SK-N-SH (cell line): ENCODE measurements at regions not wholly inside any gene's neighbourhood (a gene's known extent, or its start where the extent isn't known, plus 50 kb on each side); places are given as distances from the start of the nearest gene placed in this dataset.

Experiments
- CTCF ChIA-PET: fragments of 300-600, 350-600 bp; formaldehyde crosslinking; extraction: SDS; loops from one replicate; lab custom pipeline; 2021; lab: Yijun Ruan, JAX
- POLR2A ChIA-PET: fragments of 350-600 bp; sonication (Branson Sonifier 250); formaldehyde crosslinking; extraction: SDS; loops from one replicate; lab custom pipeline; 2020; ENCODE audit warnings: antibody characterized with exemption, inconsistent platforms; lab: Yijun Ruan, JAX
- DNase-seq: peaks from one replicate; pipeline ENCODE4 v3.0.0; 2012
- H2AFZ ChIP-seq: fragments of 200-600 bp; sonication (generic); 2 replicates; pipeline ENCODE4 v1.8.1; 2016; ENCODE audit warnings: antibody characterized with exemption, mild to moderate bottlenecking, low read depth
- H3F3A ChIP-seq: fragments of 200-600 bp; sonication (generic); replicated peaks from 2 replicates; pipeline ENCODE3; 2016; ENCODE audit warnings: antibody characterized with exemption, mild to moderate bottlenecking; ENCODE audit not compliant: insufficient read depth
- H3K27ac ChIP-seq, 2 experiments: fragments of 200-500 bp in 1 of 2; fragments of 200-600 bp in 1 of 2; sonication (Bioruptor generic) in 1 of 2; sonication (generic), shearing (Covaris generic) in 1 of 2; 2 replicates each; pipeline versions ENCODE4 v1.5.1 to v1.6.1; 2014 to 2016; ENCODE audit warnings: low read depth in 2 of 2, inconsistent platforms in 1 of 2, low read length in 1 of 2, mild to moderate bottlenecking in 1 of 2, mixed read lengths in 1 of 2
- H3K27me3 ChIP-seq: fragments of 200-600 bp; sonication (generic), shearing (Covaris generic); 2 replicates; pipeline ENCODE4 v1.6.1; 2016; ENCODE audit warnings: mixed run types; ENCODE audit not compliant: insufficient read depth
- H3K36me3 ChIP-seq, 2 experiments: fragments of 200-500 bp in 1 of 2; fragments of 200-600 bp in 1 of 2; sonication (Bioruptor generic) in 1 of 2; sonication (generic) in 1 of 2; replicated peaks in 1 of 2; 2 replicates each; pipeline versions ENCODE3 to v1.5.1; 2014 to 2016; ENCODE audit warnings: low read length in 1 of 2, mild to moderate bottlenecking in 1 of 2; ENCODE audit not compliant: insufficient read depth in 2 of 2, control insufficient read depth in 1 of 2
- H3K4me1 ChIP-seq, 2 experiments: fragments of 200-500 bp in 1 of 2; fragments of 200-600 bp in 1 of 2; sonication (Bioruptor generic) in 1 of 2; sonication (generic), shearing (Covaris generic) in 1 of 2; 2 replicates each; pipeline versions ENCODE4 v1.5.1 to v1.6.1; 2014 to 2016; ENCODE audit warnings: low read depth in 1 of 2, low read length in 1 of 2, mixed run types in 1 of 2; ENCODE audit not compliant: insufficient read depth in 2 of 2, control insufficient read depth in 1 of 2
- H3K4me2 ChIP-seq: fragments of 200-600 bp; sonication (generic), shearing (Covaris generic); 2 replicates; pipeline ENCODE4 v1.6.1; 2017; ENCODE audit warnings: mixed run types
- H3K4me3 ChIP-seq, 2 experiments: fragments of 200-500 bp in 1 of 2; fragments of 200-600 bp in 1 of 2; sonication (Bioruptor generic) in 1 of 2; sonication (generic), shearing (Covaris generic) in 1 of 2; 2 replicates each; pipeline versions ENCODE4 v1.5.1 to v1.8.1; 2014 to 2016; ENCODE audit warnings: low read depth in 2 of 2, inconsistent platforms in 1 of 2, low read length in 1 of 2, mild to moderate bottlenecking in 1 of 2, mixed read lengths in 1 of 2, moderate library complexity in 1 of 2
- H3K79me2 ChIP-seq: fragments of 200-600 bp; sonication (generic); 2 replicates; pipeline ENCODE4 v1.8.1; 2017; ENCODE audit warnings: mild to moderate bottlenecking; ENCODE audit not compliant: insufficient read depth
- H3K9ac ChIP-seq: fragments of 200-600 bp; sonication (generic); 2 replicates; pipeline ENCODE4 v1.6.1; 2017; ENCODE audit warnings: mixed run types
- H3K9me2 ChIP-seq: fragments of 200-600 bp; sonication (generic); 2 replicates; pipeline ENCODE4 v1.6.1; 2017; ENCODE audit warnings: mixed run types
- H3K9me3 ChIP-seq: fragments of 200-600 bp; sonication (generic); 2 replicates; pipeline ENCODE4 v1.6.1; 2017; ENCODE audit warnings: mixed run types, mild to moderate bottlenecking, moderate library complexity
- H4K20me1 ChIP-seq: fragments of 200-600 bp; sonication (generic); 2 replicates; pipeline ENCODE4 v1.6.1; 2017; ENCODE audit warnings: mild to moderate bottlenecking, mixed run types; ENCODE audit not compliant: insufficient read depth
- CHD2 ChIP-seq: fragments of 150-350 bp; IDR thresholded peaks from 2 replicates; pipeline ENCODE4 v1.6.1; 2018; ENCODE audit warnings: low read length; ENCODE audit not compliant: partially characterized antibody
- CTCF ChIP-seq: fragments of 200-600 bp; sonication (generic); IDR thresholded peaks from 2 replicates; pipeline ENCODE4 v1.6.1; 2017; ENCODE audit warnings: antibody characterized with exemption, mild to moderate bottlenecking, moderate library complexity
- EP300 ChIP-seq, 2 experiments: IDR thresholded peaks; 2 replicates each; pipeline versions ENCODE4 v1.4.0 to v1.6.1; 2012; ENCODE audit warnings: borderline replicate concordance in 1 of 2, low read depth in 1 of 2, low read length in 1 of 2
- EZH2phosphoT487 ChIP-seq: fragments of 200-600 bp; sonication (generic); IDR thresholded peaks from 2 replicates; pipeline ENCODE4 v1.6.1; 2017; ENCODE audit warnings: low read depth, mixed run types, mild to moderate bottlenecking, antibody characterized with exemption, moderate library complexity, borderline replicate concordance
- FOXJ3 ChIP-seq: sonication (generic); formaldehyde crosslinking; IDR thresholded peaks from 2 replicates; pipeline ENCODE4 v1.5.1; 2020; ENCODE audit warnings: mild to moderate bottlenecking, missing genetic modification reagents
- GABPA ChIP-seq: IDR thresholded peaks from 2 replicates; pipeline ENCODE4 v1.4.0; 2012; ENCODE audit warnings: low read depth, mild to moderate bottlenecking
- NFIC ChIP-seq: IDR thresholded peaks from 2 replicates; pipeline ENCODE4 v1.4.0; 2012; ENCODE audit warnings: borderline replicate concordance
- PBX3 ChIP-seq: IDR thresholded peaks from 2 replicates; pipeline ENCODE4; 2012
- RAD21 ChIP-seq: IDR thresholded peaks from 2 replicates; pipeline ENCODE4 v1.6.1; 2012; ENCODE audit warnings: mild to moderate bottlenecking, low read length
- RCOR1 ChIP-seq: fragments of 150-350 bp; IDR thresholded peaks from 2 replicates; pipeline ENCODE4 v1.6.1; 2017; ENCODE audit warnings: antibody characterized with exemption, low read length
- SIN3A ChIP-seq: IDR thresholded peaks from 2 replicates; pipeline ENCODE4 v1.6.1; 2012; ENCODE audit warnings: low read depth, mild to moderate bottlenecking, low read length, moderate library complexity, borderline replicate concordance
- SMC3 ChIP-seq: IDR thresholded peaks from 2 replicates; pipeline ENCODE4 v1.6.1; 2012; ENCODE audit warnings: low read depth, low read length, improper control_type of control experiment
- TAF1 ChIP-seq: IDR thresholded peaks from 2 replicates; pipeline ENCODE4 v1.6.1; 2012; ENCODE audit warnings: low read depth, mild to moderate bottlenecking, low read length, moderate library complexity, borderline replicate concordance
- TCF12 ChIP-seq: IDR thresholded peaks from 2 replicates; pipeline ENCODE4 v1.4.0; 2012
- TEAD4 ChIP-seq: IDR thresholded peaks from 2 replicates; pipeline ENCODE4 v1.4.0; 2012; ENCODE audit warnings: mild to moderate bottlenecking, borderline replicate concordance; ENCODE audit not compliant: insufficient read depth
- USF1 ChIP-seq: IDR thresholded peaks from 2 replicates; pipeline ENCODE4 v1.4.0; 2012; ENCODE audit warnings: low read depth, borderline replicate concordance
- WGBS: methylation state at CpG from one replicate; pipeline ENCODE4 v1.1.6; 2017; ENCODE audit warnings: low lambda C conversion rate; 5-methylcytosine and 5-hydroxymethylcytosine counted together

- TF ChIP-seq USF1 (no peak), CHD2 (no peak), EP300 (IDR thresholded peaks at IDR 0.05; ENCODE audit: borderline replicate concordance in 1 of 2, low read depth in 1 of 2, low read length in 1 of 2) (no peak), RAD21 (no peak), SMC3 (no peak), TAF1 (no peak), FOXJ3 (CRISPR knock-in tag) (no peak), PBX3 (no peak), TEAD4 (no peak)
Measured at GRCh38 chr3:77814845-77815244, 774.9 kb downstream of the ROBO2 start (continued).

- H3K4me3 ChIP-seq, result peak overlapping the region in 1 of 2 experiments; percentile 35; a peak in 1 of 4 replicates
- H3K9me3 ChIP-seq, result no peaks in the 10 kb centered on the region
- TF ChIP-seq CTCF (peak; percentile 32), TCF12 (no peak), RAD21 (peak; percentile 48), RCOR1 (no peak), SIN3A (no peak), EP300 (IDR thresholded peaks at IDR 0.05; ENCODE audit: borderline replicate concordance in 1 of 2, low read depth in 1 of 2, low read length in 1 of 2) (no peak), EZH2phosphoT487 (no peak), TEAD4 (no peak), NFIC (no peak), GABPA (no peak), PBX3 (no peak), SMC3 (peak; percentile 8; the same call in 1 of the 2 replicates)
- no peaks in the 10 kb centered on the region for H3K36me3 ChIP-seq
- no peak for DNase-seq
- H3K9me2 ChIP-seq, result no peaks in the 10 kb centered on the region
- ChIA-PET POLR2A (no interaction called here), CTCF (interaction anchor here (0.8 to 1.4 kb wide), 6 partner anchors 9 to 830 kb away, joined by 3 to 4 read pairs (median 4); no protein-coding TSS in a partner anchor)
- H3K27ac ChIP-seq, result no peak overlapping the region
- no peaks in the 10 kb centered on the region for H4K20me1 ChIP-seq
- H3K27me3 ChIP-seq, result no peaks in the 10 kb centered on the region
- no peaks in the 10 kb centered on the region; a peak in 1 of 4 replicates for H3K4me1 ChIP-seq
- no peak overlapping the region for H3K9ac ChIP-seq
- H3F3A ChIP-seq, result no peaks in the 10 kb centered on the region
- no peak overlapping the region for H3K4me2 ChIP-seq
- no peak overlapping the region for H2AFZ ChIP-seq
- 38% methylated on average over 2 of the region's 2 CpGs for WGBS
- H3K79me2 ChIP-seq, result no peaks in the 10 kb centered on the region
Measured at GRCh38 chr3:77815467-77815866, 775.6 kb downstream of the ROBO2 start.
